IPS-NIHi11 (cell line): ENCODE measurements at regions not wholly inside any gene's neighbourhood (a gene's known extent, or its start where the extent isn't known, plus 50 kb on each side); places are given as distances from the start of the nearest gene placed in this dataset.

Source experiments
- DNase-seq: peaks from one replicate; pipeline ENCODE4 v3.0.0; 2012; ENCODE audit warnings: mixed read lengths, low spot score

GRCh38 chr16:88288303-88288702 lies 94.5 kb upstream of the ZNF469 start:
- DNase-seq, result no peak

GRCh38 chr16:88289001-88289400 lies 93.8 kb upstream of the ZNF469 start:
- DNase-seq, result no peak

DNA sequence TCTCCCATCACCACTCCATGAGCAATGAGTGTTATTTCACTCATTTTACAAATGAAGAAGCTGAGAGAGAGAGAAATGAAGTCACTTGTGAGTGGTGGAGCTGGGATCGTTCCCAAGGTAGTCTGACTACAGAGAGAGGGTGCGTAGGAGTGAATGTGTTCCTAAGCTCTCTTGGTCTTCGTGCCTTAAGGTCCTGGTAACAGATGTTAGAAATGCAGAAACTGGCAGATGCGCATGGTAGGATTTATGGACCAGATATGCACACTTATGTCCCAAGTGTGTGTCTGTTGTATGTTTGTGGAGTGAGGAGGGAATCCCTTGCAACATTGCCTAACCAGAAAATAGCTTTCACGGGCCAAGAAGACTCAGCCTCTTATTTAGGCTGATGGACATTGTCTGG lies 93.2 kb upstream of the ZNF469 start:
- no peak for DNase-seq

- DNase-seq, result no peak
Measured at GRCh38 chr16:88289968-88290401, 92.8 kb upstream of the ZNF469 start.

GRCh38 chr16:88290850-88291830 lies 91.6 kb upstream of the ZNF469 start:
- DNase-seq, result no peak

- no peak for DNase-seq
Measured at GRCh38 chr16:88292007-88292970, 90.5 kb upstream of the ZNF469 start.

DNA sequence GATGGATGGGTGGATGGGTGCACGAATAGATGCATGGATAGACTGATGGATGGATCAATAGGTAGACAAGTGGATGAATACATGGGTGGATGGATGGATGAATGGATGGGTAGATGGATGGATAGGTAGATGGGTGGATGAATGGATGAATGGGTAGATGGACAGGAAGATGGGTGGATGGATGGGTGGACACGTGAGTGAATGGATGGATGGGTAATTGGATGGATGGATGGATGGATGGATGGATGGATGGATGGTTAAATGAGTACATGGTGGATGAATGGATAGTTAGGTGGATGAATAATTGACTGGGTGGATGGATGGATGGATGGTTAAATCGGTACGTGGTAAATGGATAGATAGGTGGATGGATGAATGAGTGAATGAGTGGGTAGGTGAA lies 89.7 kb upstream of the ZNF469 start:
- no peak for DNase-seq

DNA sequence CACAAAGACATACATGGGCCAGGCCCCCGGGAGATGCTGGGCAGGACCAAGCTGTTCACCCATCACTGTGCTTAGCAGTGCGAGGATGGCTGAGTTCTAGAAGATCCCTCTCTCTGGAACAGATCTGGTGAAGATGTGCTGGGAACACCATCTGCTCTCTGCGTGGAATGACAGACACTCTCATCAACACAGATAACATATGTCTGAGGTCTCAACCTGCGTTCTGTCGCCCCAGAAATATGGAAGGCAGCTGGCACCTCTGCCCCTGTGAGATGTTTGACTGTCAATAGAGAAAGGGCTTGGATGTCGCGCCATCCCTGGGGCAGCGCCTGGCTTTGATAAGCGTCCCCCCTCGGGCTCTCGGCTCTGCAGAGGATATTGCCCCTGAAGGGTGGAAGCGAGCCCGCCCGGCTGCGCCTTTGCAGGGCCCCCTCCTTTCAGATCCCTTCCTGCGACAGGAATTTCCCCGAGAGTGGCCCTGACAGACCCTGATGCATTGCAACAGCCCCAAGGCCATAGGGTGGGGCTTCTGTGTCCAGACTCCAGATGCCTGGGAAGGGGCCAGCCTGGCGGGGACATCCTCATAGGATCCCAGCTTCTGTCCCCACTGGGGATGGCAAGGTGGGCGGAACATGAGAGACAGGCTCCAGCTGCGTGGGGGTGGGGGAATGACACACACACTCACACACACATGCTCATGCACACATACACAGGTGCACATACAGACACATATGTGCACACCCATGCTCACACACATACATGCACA lies 86.9 kb upstream of the ZNF469 start:
- no peak for DNase-seq

- no peak for DNase-seq
Measured at GRCh38 chr16:88296437-88297177, 86.2 kb upstream of the ZNF469 start.

GRCh38 chr16:88297178-88297720 lies 85.5 kb upstream of the ZNF469 start:
- no peak for DNase-seq

DNA sequence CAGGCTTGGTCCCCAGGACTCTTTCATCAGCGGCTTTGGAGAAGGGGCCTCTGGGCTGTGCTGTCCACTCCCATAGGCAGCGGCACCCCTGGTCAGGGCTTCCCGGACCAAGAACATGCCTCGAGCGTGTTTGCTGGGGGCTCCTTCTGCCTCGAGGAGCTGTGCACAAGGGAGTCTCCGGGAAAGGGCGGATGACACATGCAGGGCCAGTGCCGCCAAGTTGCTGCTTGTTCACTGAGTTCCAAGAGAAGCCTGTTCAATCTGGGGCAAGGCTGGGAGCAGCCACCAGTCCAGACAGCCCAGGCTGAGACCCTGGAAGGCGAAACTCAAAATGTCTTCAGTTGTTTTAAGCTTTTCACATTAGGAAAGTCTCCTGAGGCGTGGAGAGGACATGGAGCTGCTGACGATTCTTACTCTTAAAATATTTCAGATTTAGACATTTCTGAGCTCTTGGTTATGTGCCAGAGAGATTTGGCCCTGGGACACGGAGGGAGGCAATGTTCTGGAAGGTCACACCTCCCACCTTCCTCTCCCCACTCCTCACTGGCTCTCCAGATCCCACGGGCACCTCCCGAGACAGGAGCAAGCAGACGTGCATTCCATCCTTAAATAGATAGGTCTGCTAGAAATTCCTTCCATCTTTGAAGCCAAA lies 84.5 kb upstream of the ZNF469 start:
- no peak for DNase-seq

DNA sequence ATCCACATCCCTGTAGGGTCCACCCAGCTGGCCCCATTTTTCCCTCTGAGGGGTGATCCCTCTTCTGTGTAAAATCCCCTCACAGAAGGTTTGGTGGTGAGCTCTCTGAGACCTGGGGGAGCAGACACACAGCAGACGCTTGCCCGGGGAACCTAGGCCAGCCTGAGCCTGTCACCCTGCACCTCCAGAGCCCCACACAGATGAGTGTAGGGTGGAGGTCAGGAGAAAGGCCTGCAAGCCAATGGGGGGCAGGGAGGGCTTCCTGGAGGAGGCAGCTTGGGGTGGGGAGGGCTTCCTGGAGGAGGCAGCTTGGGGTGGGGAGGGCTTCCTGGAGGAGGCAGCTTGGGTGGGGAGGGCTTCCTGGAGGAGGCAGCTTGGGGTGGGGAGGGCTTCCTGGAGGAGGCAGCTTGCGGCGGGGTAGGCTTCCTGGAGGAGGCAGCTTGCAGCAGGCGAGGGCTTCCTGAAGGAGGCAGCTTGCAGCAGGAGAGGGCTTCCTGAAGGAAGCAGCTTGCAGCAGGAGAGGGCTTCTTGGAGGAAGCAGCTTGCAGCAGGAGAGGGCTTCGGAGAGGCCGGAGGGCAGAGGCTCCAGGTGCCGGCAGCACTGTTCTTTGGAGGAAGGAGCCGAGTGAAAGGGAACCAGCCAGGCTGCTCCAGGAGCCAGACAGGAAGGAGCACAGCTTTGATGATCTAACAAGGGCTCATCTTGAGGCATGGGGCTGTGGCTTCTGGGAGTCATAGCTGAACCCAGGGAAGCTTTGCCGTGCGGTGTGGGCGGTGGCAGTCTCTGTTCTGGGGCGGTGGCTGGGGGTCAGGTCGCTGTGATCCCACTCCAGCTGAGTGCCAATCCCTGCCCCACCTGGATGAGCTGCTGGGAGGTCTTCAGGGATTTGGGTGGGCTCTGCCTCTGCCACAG lies 83.7 kb upstream of the ZNF469 start:
- DNase-seq, result no peak

DNA sequence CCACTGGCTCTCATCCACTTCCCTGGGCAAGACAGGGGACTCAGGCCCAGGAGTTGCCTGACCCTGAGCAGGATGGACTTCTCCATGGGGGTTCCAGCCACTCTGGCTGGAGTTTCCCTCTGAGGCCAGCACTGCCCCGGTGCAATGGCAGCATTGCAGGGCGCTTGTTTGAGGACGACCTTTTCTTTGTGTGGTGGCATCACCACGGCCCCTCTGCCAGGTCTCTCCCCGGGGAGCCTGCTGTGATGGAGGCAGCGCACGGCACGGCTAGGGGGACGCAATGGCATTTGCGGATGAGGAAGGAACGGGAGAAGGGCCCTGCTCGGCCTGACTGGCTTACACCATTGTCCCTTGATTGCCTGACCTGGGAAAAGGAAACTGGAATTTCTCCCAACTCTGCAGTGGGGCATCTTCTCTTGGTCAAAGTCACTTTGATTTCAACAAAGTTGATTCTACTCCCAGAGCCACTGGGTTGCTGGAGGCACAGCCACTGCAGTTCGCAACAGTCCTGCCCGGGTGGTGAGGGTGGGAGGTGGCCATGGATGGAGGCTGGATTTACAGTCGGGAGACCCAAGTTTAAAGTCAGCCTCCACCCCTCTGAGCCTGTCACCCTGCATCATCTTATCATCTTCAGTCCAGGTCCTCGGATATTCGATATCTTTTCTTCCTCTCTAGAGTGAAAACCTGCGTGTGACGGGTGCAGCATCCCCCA lies 82.9 kb upstream of the ZNF469 start:
- DNase-seq, result no peak

- no peak for DNase-seq
Measured at GRCh38 chr16:88300463-88300835, 82.3 kb upstream of the ZNF469 start.

DNA sequence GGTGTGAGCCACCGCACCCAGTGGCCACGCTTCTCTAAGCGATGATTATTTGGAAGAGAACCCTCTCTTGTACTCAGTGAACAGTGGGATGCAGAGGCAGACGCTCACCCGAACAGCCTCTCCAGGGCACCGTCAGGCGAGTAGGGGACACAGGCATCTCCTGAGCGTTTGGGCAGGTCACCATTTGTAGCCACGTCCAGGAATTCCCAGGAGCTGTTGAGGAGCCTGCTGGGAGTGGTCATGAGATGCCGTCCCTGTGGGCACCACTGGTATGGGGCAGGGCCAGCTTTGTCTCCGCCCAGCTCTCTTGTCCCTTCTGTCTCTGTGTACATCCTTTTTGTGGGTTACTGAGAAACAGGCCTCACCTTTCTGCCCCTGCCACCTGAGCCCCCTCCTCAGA lies 81.3 kb upstream of the ZNF469 start:
- DNase-seq, result no peak

GRCh38 chr16:88301886-88302285 lies 80.9 kb upstream of the ZNF469 start:
- DNase-seq, result no peak

GRCh38 chr16:88302666-88303065 lies 80.1 kb upstream of the ZNF469 start:
- no peak for DNase-seq

- no peak for DNase-seq
Measured at GRCh38 chr16:88303405-88303804, 79.4 kb upstream of the ZNF469 start.
